HUES48 (cell line): ENCODE measurements at regions not wholly inside any gene's neighbourhood (a gene's known extent, or its start where the extent isn't known, plus 50 kb on each side); places are given as distances from the start of the nearest gene placed in this dataset.

ENCODE experiments used
- H3K27ac ChIP-seq: one replicate; pipeline ENCODE4 v1.7.0; 2013; ENCODE audit warnings: low read depth, low read length, inconsistent platforms
- H3K27me3 ChIP-seq: 2 replicates; pipeline ENCODE4 v1.6.1; 2013; ENCODE audit warnings: mild to moderate bottlenecking, low read length; ENCODE audit not compliant: control insufficient read depth, insufficient read depth
- H3K36me3 ChIP-seq: 2 replicates; pipeline ENCODE4 v1.6.1; 2013; ENCODE audit warnings: low read length; ENCODE audit not compliant: control insufficient read depth, insufficient read depth
- H3K4me1 ChIP-seq: 2 replicates; pipeline ENCODE4 v1.6.1; 2013; ENCODE audit warnings: mild to moderate bottlenecking, low read length; ENCODE audit not compliant: control insufficient read depth, insufficient read depth
- H3K4me3 ChIP-seq: 2 replicates; pipeline ENCODE4 v1.5.1; 2013; ENCODE audit warnings: mild to moderate bottlenecking, low read depth, low read length
- H3K9ac ChIP-seq: 2 replicates; pipeline ENCODE4 v1.6.1; 2013; ENCODE audit warnings: mild to moderate bottlenecking, low read depth, low read length, moderate library complexity
- H3K9me3 ChIP-seq: 2 replicates; pipeline ENCODE4 v1.6.1; 2013; ENCODE audit warnings: low read length; ENCODE audit not compliant: control insufficient read depth, insufficient read depth

- H3K4me3 ChIP-seq = no peak overlapping the region
- no peak overlapping the region for H3K27ac ChIP-seq
- H3K9me3 ChIP-seq = no peaks in the 10 kb centered on the region
- no peaks in the 10 kb centered on the region for H3K27me3 ChIP-seq
- H3K9ac ChIP-seq = no peak overlapping the region
- H3K36me3 ChIP-seq = no peaks in the 10 kb centered on the region
- no peaks in the 10 kb centered on the region for H3K4me1 ChIP-seq
These were observed 233.7 kb upstream of the IPO5 start for GRCh38 chr13:97719736-97720135.

GRCh38 chr13:97720896-97721295, 232.6 kb upstream of the IPO5 start:
- Histone ChIP-seq H3K36me3 (no peaks in the 10 kb centered on the region), H3K27me3 (no peaks in the 10 kb centered on the region), H3K9ac (no peak overlapping the region)

DNA sequence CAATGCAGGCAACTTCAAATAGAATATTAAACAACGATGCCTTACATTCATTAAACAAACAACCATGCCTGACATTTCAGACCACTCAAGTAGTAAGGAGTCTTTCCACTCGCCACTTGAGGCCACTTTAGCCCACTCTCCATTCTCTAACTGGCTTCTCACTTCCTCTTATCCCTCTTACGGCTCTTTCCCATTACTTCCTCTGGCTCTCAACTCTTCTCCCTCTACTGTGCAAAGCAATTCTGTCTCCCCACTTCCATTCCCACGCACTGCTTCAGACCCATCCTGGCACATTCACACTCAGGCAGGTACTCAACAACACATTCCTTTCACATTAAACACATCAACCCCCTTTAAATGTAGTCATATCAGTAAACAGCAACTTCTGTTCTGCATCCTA, 229.8 kb upstream of the IPO5 start:
- no peaks in the 10 kb centered on the region for H3K9me3 ChIP-seq
- no peaks in the 10 kb centered on the region for H3K27me3 ChIP-seq
- no peak overlapping the region for H3K27ac ChIP-seq
- H3K4me3 ChIP-seq = no peak overlapping the region
- H3K36me3 ChIP-seq = no peaks in the 10 kb centered on the region
- no peaks in the 10 kb centered on the region for H3K4me1 ChIP-seq
- H3K9ac ChIP-seq = no peak overlapping the region

More at GRCh38 chr13:97720896-97721295, 232.6 kb upstream of the IPO5 start:
- H3K4me3 ChIP-seq = no peak overlapping the region
- H3K27ac ChIP-seq = no peak overlapping the region
- H3K4me1 ChIP-seq = no peaks in the 10 kb centered on the region
- no peaks in the 10 kb centered on the region for H3K9me3 ChIP-seq

DNA sequence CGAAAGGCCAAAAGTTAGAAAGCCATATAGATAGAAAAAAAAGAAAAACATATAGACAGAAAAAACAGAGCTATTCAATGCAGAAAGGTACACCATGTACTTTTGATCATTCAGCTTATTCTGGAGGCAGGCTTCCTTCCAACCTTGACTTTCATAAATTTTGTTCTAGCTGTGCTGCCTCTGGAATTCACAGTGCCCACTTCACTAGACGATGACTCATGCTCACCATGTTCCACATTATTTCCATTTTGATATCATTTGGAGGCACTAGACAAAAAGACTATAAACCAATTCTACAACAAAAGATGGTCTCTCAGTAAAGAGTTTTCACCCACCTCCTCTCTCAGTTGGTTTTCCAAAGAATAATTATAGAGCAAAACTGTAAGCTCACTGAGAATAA, 229.0 kb upstream of the IPO5 start:
- Histone ChIP-seq H3K9ac (no peak overlapping the region), H3K4me3 (no peak overlapping the region), H3K9me3 (peaks cover 3% of the 10 kb centered on the region), H3K27ac (no peak overlapping the region), H3K36me3 (no peaks in the 10 kb centered on the region), H3K27me3 (no peaks in the 10 kb centered on the region), H3K4me1 (no peaks in the 10 kb centered on the region)

GRCh38 chr13:97726664-97727280, 226.7 kb upstream of the IPO5 start:
- Histone ChIP-seq H3K4me1 (no peaks in the 10 kb centered on the region), H3K4me3 (no peak overlapping the region), H3K9ac (no peak overlapping the region), H3K27me3 (no peaks in the 10 kb centered on the region), H3K27ac (no peak overlapping the region), H3K9me3 (peaks cover 12% of the 10 kb centered on the region), H3K36me3 (no peaks in the 10 kb centered on the region)

DNA sequence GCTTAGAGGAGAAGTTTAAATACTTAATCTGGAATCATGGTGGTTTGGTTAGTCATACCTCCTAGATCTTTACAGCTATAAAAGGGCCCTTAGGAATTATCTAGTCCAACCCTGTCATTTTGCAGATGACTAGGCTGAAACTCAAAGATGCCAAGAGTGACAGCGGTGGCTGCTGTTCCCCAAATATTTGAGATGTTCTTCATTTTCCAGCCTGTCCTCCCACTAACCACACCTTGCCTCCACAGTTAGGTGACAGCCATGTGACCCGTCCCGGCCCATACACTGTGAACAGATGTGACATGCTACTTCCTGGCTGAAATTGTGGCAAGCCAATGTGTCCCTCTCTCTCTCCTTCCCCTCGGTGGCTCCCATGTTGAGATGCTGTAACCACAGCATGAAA, 225.5 kb upstream of the IPO5 start:
- no peaks in the 10 kb centered on the region for H3K27me3 ChIP-seq
- peaks cover 12% of the 10 kb centered on the region for H3K9me3 ChIP-seq
- H3K4me1 ChIP-seq = no peaks in the 10 kb centered on the region
- no peak overlapping the region for H3K4me3 ChIP-seq
- no peaks in the 10 kb centered on the region for H3K36me3 ChIP-seq
- H3K27ac ChIP-seq = no peak overlapping the region
- no peak overlapping the region for H3K9ac ChIP-seq

DNA sequence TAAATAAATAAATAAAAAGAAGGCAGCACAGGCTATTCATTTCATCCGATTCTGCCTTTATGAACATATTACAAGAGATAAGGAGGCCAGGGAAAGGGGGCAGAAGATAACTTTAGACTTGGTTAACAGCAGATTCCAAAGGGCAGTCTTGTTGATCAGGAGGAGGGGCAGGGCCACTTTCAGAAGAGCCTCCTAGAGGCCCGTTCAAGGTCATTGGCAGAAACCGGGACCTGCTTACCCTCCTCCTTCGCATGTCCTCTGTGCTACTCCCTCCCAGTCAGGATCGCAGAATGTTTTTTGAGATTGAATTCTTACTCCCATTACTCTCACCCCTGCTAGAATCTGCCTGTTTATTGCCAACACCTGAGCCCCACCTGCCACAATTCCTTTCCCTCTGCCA, 217.0 kb upstream of the IPO5 start:
- Histone ChIP-seq H3K27me3 (no peaks in the 10 kb centered on the region), H3K4me1 (no peaks in the 10 kb centered on the region), H3K27ac (no peak overlapping the region), H3K36me3 (no peaks in the 10 kb centered on the region), H3K4me3 (no peak overlapping the region), H3K9ac (no peak overlapping the region), H3K9me3 (no peaks in the 10 kb centered on the region; the same call in 1 of the 2 replicates)

- Histone ChIP-seq H3K9me3 (no peaks in the 10 kb centered on the region; the same call in 1 of the 2 replicates), H3K27ac (no peak overlapping the region), H3K9ac (no peak overlapping the region), H3K4me1 (peaks cover 4% of the 10 kb centered on the region; the same call in 1 of the 2 replicates), H3K27me3 (no peaks in the 10 kb centered on the region), H3K36me3 (no peaks in the 10 kb centered on the region), H3K4me3 (no peak overlapping the region)
These were observed 211.4 kb upstream of the IPO5 start for GRCh38 chr13:97742084-97742483.

DNA sequence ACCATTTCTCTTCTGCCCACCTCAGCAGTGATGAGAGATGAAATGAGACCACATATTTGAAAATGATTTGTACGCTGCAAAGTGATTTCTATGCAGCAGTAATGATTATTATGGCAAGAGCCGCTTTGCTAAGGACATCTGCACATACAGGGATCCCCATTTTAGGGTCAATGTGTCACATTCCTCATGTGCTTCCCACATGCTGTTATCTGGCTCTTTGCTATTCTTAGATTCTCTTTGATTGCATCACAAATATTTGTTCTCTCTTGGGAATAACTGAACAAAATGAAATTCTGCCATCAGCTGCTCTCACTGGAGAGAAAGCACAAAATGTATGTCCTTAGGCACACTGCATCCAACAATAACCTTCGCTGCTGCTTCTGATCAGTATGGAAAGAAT, 209.5 kb upstream of the IPO5 start:
- Histone ChIP-seq H3K9ac (no peak overlapping the region), H3K4me3 (no peak overlapping the region)

GRCh38 chr13:97746649-97747048, 206.8 kb upstream of the IPO5 start:
- Histone ChIP-seq H3K9me3 (peaks cover 6% of the 10 kb centered on the region; the same call in 1 of the 2 replicates), H3K4me3 (no peak overlapping the region), H3K27me3 (no peaks in the 10 kb centered on the region), H3K27ac (no peak overlapping the region), H3K4me1 (peaks cover 4% of the 10 kb centered on the region; the same call in 1 of the 2 replicates), H3K36me3 (no peaks in the 10 kb centered on the region), H3K9ac (no peak overlapping the region)

More for the DNA sequence above, 209.5 kb upstream of the IPO5 start:
- no peaks in the 10 kb centered on the region for H3K27me3 ChIP-seq
- H3K9me3 ChIP-seq = no peaks in the 10 kb centered on the region; the same call in 1 of the 2 replicates
- H3K27ac ChIP-seq = no peak overlapping the region
- H3K4me1 ChIP-seq = peaks cover 4% of the 10 kb centered on the region; the same call in 1 of the 2 replicates
- no peaks in the 10 kb centered on the region for H3K36me3 ChIP-seq

DNA sequence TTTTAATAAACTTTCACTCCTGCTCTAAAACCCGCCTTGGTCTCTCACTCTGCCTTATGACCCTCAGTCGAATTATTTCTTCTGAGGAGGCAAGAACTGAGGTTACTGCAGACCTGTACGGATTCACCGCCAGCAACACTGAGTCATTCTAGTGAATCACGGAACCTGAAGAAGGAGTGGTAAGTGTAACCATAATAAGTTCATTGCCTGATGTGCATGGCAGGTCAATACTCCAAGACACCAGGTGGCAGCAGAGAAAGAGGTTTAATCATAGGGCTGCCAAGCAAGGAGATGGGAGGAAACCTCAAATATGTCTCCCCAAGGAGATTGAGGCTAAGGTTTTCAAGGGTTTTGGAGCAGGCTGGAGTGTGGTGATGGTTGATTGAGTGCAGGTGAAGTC, 204.3 kb upstream of the IPO5 start:
- no peak overlapping the region for H3K9ac ChIP-seq
- no peaks in the 10 kb centered on the region for H3K27me3 ChIP-seq
- no peak overlapping the region for H3K4me3 ChIP-seq
- H3K36me3 ChIP-seq = no peaks in the 10 kb centered on the region
- H3K27ac ChIP-seq = no peak overlapping the region
- H3K9me3 ChIP-seq = peaks cover 6% of the 10 kb centered on the region; the same call in 1 of the 2 replicates
- H3K4me1 ChIP-seq = peaks cover 4% of the 10 kb centered on the region; the same call in 1 of the 2 replicates
